Smooth muscle cell (in vitro differentiated cells): ENCODE measurements at regions not wholly inside any gene's neighbourhood (a gene's known extent, or its start where the extent isn't known, plus 50 kb on each side); places are given as distances from the start of the nearest gene placed in this dataset.

Experiments used
- DNase-seq: peaks from one replicate; lab custom pipeline; 2025; ENCODE audit not compliant: unreplicated experiment; lab: John Stamatoyannopoulos, UW
- H2AFZ ChIP-seq: fragments of 200-600 bp; sonication (generic); 2 replicates; pipeline ENCODE4 v1.6.0; 2016; ENCODE audit warnings: antibody characterized with exemption, low read depth, mild to moderate bottlenecking
- H3F3A ChIP-seq: fragments of 200-600 bp; sonication (generic); 2 replicates; pipeline ENCODE4 v1.6.0; 2017; ENCODE audit warnings: antibody characterized with exemption, low read depth
- H3K27ac ChIP-seq: fragments of 200-600 bp; sonication (generic); 2 replicates; pipeline ENCODE4 v1.5.1; 2016; ENCODE audit warnings: low read depth, mild to moderate bottlenecking
- H3K27me3 ChIP-seq: fragments of 200-600 bp; sonication (generic); 2 replicates; pipeline ENCODE4 v1.6.1; 2016; ENCODE audit warnings: low read depth, mild to moderate bottlenecking
- H3K36me3 ChIP-seq: fragments of 200-600 bp; sonication (generic); 2 replicates; pipeline ENCODE4 v1.5.1; 2016; ENCODE audit warnings: low read depth
- H3K4me1 ChIP-seq: fragments of 200-600 bp; sonication (generic); 2 replicates; pipeline ENCODE4 v1.5.1; 2016; ENCODE audit warnings: low read depth
- H3K4me2 ChIP-seq: fragments of 200-600 bp; sonication (generic); 2 replicates; pipeline ENCODE4 v1.6.0; 2016; ENCODE audit warnings: mild to moderate bottlenecking
- H3K4me3 ChIP-seq: fragments of 200-600 bp; sonication (generic); 2 replicates; pipeline ENCODE4 v1.5.1; 2016; ENCODE audit warnings: mild to moderate bottlenecking
- H3K79me2 ChIP-seq: fragments of 200-600 bp; sonication (generic); 2 replicates; pipeline ENCODE4 v1.6.0; 2016; ENCODE audit warnings: low read depth, mild to moderate bottlenecking
- H3K9ac ChIP-seq: fragments of 200-600 bp; sonication (generic); 2 replicates; pipeline ENCODE4 v1.6.0; 2016; ENCODE audit warnings: low read depth
- H3K9me3 ChIP-seq: fragments of 200-600 bp; sonication (generic); replicated peaks from 2 replicates; pipeline ENCODE4 v1.5.1; 2016; ENCODE audit warnings: low read depth
- H4K20me1 ChIP-seq: fragments of 200-600 bp; sonication (generic); 2 replicates; pipeline ENCODE4 v1.6.0; 2016; ENCODE audit warnings: low read depth
- CTCF ChIP-seq: fragments of 200-600 bp; sonication (generic); IDR thresholded peaks from 2 replicates; pipeline ENCODE4 v1.5.1; 2017; ENCODE audit warnings: borderline replicate concordance, mild to moderate bottlenecking, antibody characterized with exemption; ENCODE audit not compliant: insufficient read depth, poor library complexity, severe bottlenecking
- WGBS: methylation state at CpG from one replicate; pipeline ENCODE4 v1.1.7; 2016; ENCODE audit warnings: low lambda C conversion rate; 5-methylcytosine and 5-hydroxymethylcytosine counted together

- Histone ChIP-seq H3K27ac (no peak overlapping the region), H3K27me3 (no peaks in the 10 kb centered on the region), H2AFZ (no peak overlapping the region), H3K4me3 (no peak overlapping the region), H3K79me2 (no peaks in the 10 kb centered on the region), H3K4me1 (no peaks in the 10 kb centered on the region), H3K9ac (no peak overlapping the region), H4K20me1 (no peaks in the 10 kb centered on the region), H3K36me3 (no peaks in the 10 kb centered on the region), H3K9me3 (no peaks in the 10 kb centered on the region), H3K4me2 (no peak overlapping the region), H3F3A (no peaks in the 10 kb centered on the region)
- TF ChIP-seq CTCF, result no peak
- 35% methylated on average over 2 of the region's 2 CpGs for WGBS
- no peak for DNase-seq
Measured at GRCh38 chrX:109862433-109862832, 129.4 kb upstream of the ACSL4 start.

GRCh38 chrX:109863811-109864210 is 130.8 kb upstream of the ACSL4 start:
- Histone ChIP-seq H3K4me3 (no peak overlapping the region), H3K9me3 (no peaks in the 10 kb centered on the region), H4K20me1 (no peaks in the 10 kb centered on the region), H3K79me2 (no peaks in the 10 kb centered on the region), H3K27ac (no peak overlapping the region), H3F3A (no peaks in the 10 kb centered on the region), H3K9ac (no peak overlapping the region), H3K27me3 (no peaks in the 10 kb centered on the region), H2AFZ (no peak overlapping the region), H3K36me3 (no peaks in the 10 kb centered on the region), H3K4me1 (no peaks in the 10 kb centered on the region), H3K4me2 (no peak overlapping the region)
- no peak for DNase-seq
- TF ChIP-seq CTCF, result no peak

GRCh38 chrX:109871121-109871888 is 131.6 kb upstream of the TMEM164 start:
- Histone ChIP-seq H3K36me3 (no peaks in the 10 kb centered on the region), H3F3A (no peaks in the 10 kb centered on the region), H3K79me2 (no peaks in the 10 kb centered on the region), H2AFZ (no peak overlapping the region), H3K27ac (peak overlapping the region; percentile 35), H3K4me3 (no peak overlapping the region), H3K9me3 (no peaks in the 10 kb centered on the region), H3K4me1 (no peaks in the 10 kb centered on the region), H3K4me2 (no peak overlapping the region), H4K20me1 (no peaks in the 10 kb centered on the region), H3K27me3 (no peaks in the 10 kb centered on the region), H3K9ac (no peak overlapping the region)
- no peak for TF ChIP-seq CTCF
- DNase-seq, result no peak
- WGBS, result 66% methylated on average over 4 of the region's 4 CpGs
